Motor neuron (in vitro differentiated cells): ENCODE measurements at regions not wholly inside any gene's neighbourhood (a gene's known extent, or its start where the extent isn't known, plus 50 kb on each side); places are given as distances from the start of the nearest gene placed in this dataset.

Experiments
- ATAC-seq, 8 experiments: fragments of 200-7000 bp; cut with Tn5 transposase; replicated peaks in 6 of 8; 2 replicates each; pipeline ENCODE4 v1.8.0; 2021; ENCODE audit warnings: mild to moderate bottlenecking in 8 of 8, moderate library complexity in 8 of 8
- H3K27ac ChIP-seq, 2 donors: fragments of 250-450 bp; sonication (Bioruptor Pico); 2 replicates each; pipeline ENCODE4 v1.9.0; 2021; ENCODE audit warnings: antibody characterized with exemption in 2 of 2, mild to moderate bottlenecking in 2 of 2, moderate library complexity in 1 of 2
- H3K4me1 ChIP-seq, 2 donors: fragments of 250-450 bp; sonication (Bioruptor Pico); replicated peaks in 1 of 2; 2 replicates each; pipeline ENCODE4 v1.6.1; 2021; ENCODE audit warnings: antibody characterized with exemption in 2 of 2, mild to moderate bottlenecking in 2 of 2, moderate library complexity in 1 of 2
- H3K4me3 ChIP-seq, 5 donors: fragments of 250-450 bp; sonication (Bioruptor Pico); 2 replicates each; pipeline ENCODE4 v1.9.0; 2021; ENCODE audit warnings: antibody characterized with exemption in 5 of 5, mild to moderate bottlenecking in 5 of 5, moderate library complexity in 4 of 5
- whole genome bisulfite sequencing, 10 experiments: fragments of 450-650 bp; shearing (Covaris generic); methylation state at CpG; one replicate each; pipeline ENCODE4 v1.0.0; 2022; 5-methylcytosine and 5-hydroxymethylcytosine counted together
- in situ Hi-C, 9 experiments: fragments of 400-800 bp; cut with MboI; loops; one replicate each; pipeline ENCODE4 v1.15.0; 2021; ENCODE audit warnings: low sequenced_read_pairs in 9 of 9, low pct_unique_long_range_greater_than_20kb in 2 of 9; ENCODE audit not compliant: unreplicated experiment in 9 of 9

DNA sequence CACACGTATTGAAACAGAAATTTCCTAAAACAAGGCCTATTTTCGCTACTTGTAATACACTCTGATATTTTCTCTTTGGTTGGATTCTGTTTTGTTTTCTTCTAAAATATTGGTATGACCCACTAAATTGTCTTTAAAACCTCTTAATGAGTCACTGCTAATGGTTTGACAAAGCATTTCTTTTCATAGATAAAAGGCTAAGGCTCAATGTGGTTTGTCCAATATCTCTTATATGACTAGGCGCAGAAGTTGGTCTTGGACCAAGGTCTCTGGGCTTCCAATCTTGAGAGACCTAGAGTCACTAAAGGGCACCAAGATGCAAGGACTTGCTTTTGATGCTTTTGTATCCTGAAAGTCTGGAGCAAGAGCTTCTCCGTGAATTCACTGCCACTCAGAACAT lies 498.2 kb upstream of the TCF4 start:
- WGBS, 10 experiments = 67 to 100% (median 90%) methylated on average over 1 to 4 of the region's 4 CpGs
- in situ Hi-C loops = no loop called here
- no peak overlapping the region for H3K4me3 ChIP-seq
- no peak overlapping the region for H3K27ac ChIP-seq
- ATAC-seq = no peak
- peaks cover 15 to 17% of the 10 kb centered on the region in 2 donors for H3K4me1 ChIP-seq

GRCh38 chr18:56085551-56085950 lies 497.6 kb upstream of the TCF4 start:
- 40 to 100% (median 67%) methylated on average over 1 to 5 of the region's 5 CpGs; no CpG with 5 or more reads in 1 of the 10 experiments for WGBS, 10 experiments
- in situ Hi-C loops = no loop called here
- peak in 2 of 8 experiments; percentile 33 to 39 for ATAC-seq
- Histone ChIP-seq H3K4me1 (peaks cover 15 to 17% of the 10 kb centered on the region in 2 donors), H3K4me3 (no peak overlapping the region), H3K27ac (no peak overlapping the region)

DNA sequence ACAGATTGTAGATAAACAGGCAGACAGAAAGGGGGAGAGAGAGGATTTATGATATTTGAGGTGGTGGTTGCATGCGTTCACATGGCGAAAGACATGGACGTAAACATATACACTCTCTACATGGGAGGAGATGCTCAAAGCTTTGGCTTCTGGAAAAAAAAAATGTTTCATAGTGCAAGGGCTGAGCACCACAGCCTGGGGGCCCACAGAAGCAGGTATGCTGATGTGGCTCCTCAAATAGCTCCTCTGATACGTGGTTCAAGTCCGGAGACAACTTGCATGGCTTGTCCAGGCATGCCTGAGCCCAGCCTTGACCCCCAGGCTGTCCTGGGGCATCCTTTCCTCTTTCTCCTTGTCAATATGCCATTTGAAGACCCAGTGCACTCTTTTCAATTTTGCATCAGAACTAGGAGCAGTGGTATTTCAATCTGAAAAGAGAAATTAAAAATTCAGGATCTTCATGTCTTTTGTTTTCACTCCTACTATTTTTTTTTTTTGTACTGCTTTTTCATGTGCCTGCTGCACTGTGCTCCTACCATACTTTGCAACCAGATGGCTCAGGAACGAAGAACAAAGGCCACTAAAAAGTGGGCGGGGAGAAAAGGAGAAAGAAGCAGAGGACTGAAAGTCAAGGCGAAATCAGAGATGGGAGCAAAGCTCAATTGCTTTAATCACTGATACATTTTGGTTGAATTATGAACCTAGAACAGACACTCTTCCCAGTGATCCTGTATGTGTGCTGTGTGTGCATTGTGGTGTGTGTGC lies 495.7 kb upstream of the TCF4 start:
- in situ Hi-C loops = no loop called here
- Histone ChIP-seq H3K4me3 (no peak overlapping the region), H3K27ac (peak overlapping the region; percentile 6 to 51), H3K4me1 (peaks cover 15 to 17% of the 10 kb centered on the region in 2 donors)
- ATAC-seq = peak in 7 of 8 experiments; percentile 23 to 92 (median 75)
- WGBS, 10 experiments = 26 to 89% (median 61%) methylated on average over 1 to 8 of the region's 8 CpGs

- Histone ChIP-seq H3K4me1 (peaks cover 15 to 17% of the 10 kb centered on the region in 2 donors), H3K4me3 (no peak overlapping the region), H3K27ac (peak overlapping the region; percentile 6 to 51)
- no peak for ATAC-seq
- in situ Hi-C loops = no loop called here
- WGBS, 10 experiments = 32 to 100% (median 82%) methylated on average over 1 to 7 of the region's 7 CpGs; no CpG with 5 or more reads in 1 of the 10 experiments
These were observed 495.1 kb upstream of the TCF4 start for GRCh38 chr18:56083097-56083521.

- H3K4me1 ChIP-seq = no peaks in the 10 kb centered on the region
- no peak overlapping the region for H3K27ac ChIP-seq
- H3K4me3 ChIP-seq = no peak overlapping the region
- no peak for ATAC-seq
- WGBS, 10 experiments = 83 to 100% (median 100%) methylated on average over 1 of the region's 1 CpG; no CpG with 5 or more reads in 6 of the 10 experiments
- in situ Hi-C loops = no loop called here
These were observed 488.7 kb upstream of the TCF4 start for GRCh38 chr18:56076723-56077122.

- ATAC-seq = no peak
- no peak overlapping the region for H3K27ac ChIP-seq
- H3K4me3 ChIP-seq = no peak overlapping the region
- peaks cover 0 to 3% of the 10 kb centered on the region in 2 donors for H3K4me1 ChIP-seq
- in situ Hi-C loops = no loop called here
- WGBS, 10 experiments = 44 to 100% (median 77%) methylated on average over 2 to 5 of the region's 5 CpGs
These were observed 480.7 kb upstream of the TCF4 start for GRCh38 chr18:56068701-56069100.

DNA sequence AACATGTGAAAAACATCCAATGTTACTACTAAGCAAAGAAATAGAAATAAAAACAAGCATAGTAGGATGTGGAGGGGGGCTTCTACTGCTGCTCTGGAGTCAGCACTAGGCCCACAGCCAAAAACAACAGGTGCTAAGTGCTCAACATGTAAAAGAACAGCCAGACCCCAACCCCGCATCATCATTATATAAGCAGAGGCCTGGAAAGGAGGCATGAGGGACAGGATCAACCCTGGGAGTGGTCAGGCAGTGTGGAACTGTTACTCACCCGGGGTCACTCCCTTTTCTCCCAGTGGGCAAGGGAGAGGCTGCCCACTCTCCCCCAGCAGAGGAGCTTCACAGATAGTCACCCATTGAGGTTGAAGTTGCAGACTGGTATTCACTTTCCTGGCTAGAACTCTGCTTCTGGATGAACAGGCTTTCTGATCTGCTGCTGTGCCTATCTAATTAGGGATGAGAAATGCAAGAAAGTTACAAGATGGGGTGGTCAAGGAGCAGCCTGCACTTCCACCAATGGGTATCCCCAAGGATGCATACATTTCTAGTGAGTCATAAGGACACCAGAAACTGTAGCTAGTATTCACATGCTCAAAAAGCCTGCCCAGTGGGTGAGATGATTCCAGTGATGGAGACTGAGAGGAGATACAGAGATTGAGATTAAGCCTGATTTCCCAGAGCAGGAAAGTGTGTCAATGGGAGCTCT lies 480.1 kb upstream of the TCF4 start:
- ATAC-seq = peak in 4 of 8 experiments; percentile 26 to 75 (median 60)
- Histone ChIP-seq H3K4me1 (peaks cover 0 to 3% of the 10 kb centered on the region in 2 donors), H3K27ac (no peak overlapping the region), H3K4me3 (no peak overlapping the region)
- in situ Hi-C loops = no loop called here
- 0 to 100% (median 5%) methylated on average over 1 to 2 of the region's 2 CpGs; no CpG with 5 or more reads in 4 of the 10 experiments for WGBS, 10 experiments

- ATAC-seq = peak in 3 of 8 experiments; percentile 77 to 89 (median 79)
- 0 to 100% (median 82%) methylated on average over 3 to 7 of the region's 7 CpGs for WGBS, 10 experiments
- no peak overlapping the region for H3K27ac ChIP-seq
- H3K4me1 ChIP-seq = peaks cover 0 to 3% of the 10 kb centered on the region in 2 donors
- in situ Hi-C loops = no loop called here
- H3K4me3 ChIP-seq = no peak overlapping the region
These were observed 479.4 kb upstream of the TCF4 start for GRCh38 chr18:56067214-56067894.

GRCh38 chr18:56066524-56067213 lies 478.7 kb upstream of the TCF4 start:
- in situ Hi-C loops = no loop called here
- Histone ChIP-seq H3K4me3 (no peak overlapping the region), H3K4me1 (peaks cover 0 to 3% of the 10 kb centered on the region in 2 donors), H3K27ac (no peak overlapping the region)
- 0 to 100% (median 35%) methylated on average over 1 to 2 of the region's 2 CpGs; no CpG with 5 or more reads in 3 of the 10 experiments for WGBS, 10 experiments
- peak in 4 of 8 experiments; percentile 6 to 82 (median 7) for ATAC-seq

- no peak overlapping the region for H3K4me3 ChIP-seq
- in situ Hi-C loops = no loop called here
- ATAC-seq = no peak
- WGBS, 10 experiments = 76 to 100% (median 100%) methylated on average over 1 to 3 of the region's 3 CpGs; no CpG with 5 or more reads in 3 of the 10 experiments
- H3K4me1 ChIP-seq = peaks cover 0 to 3% of the 10 kb centered on the region in 2 donors
- no peak overlapping the region for H3K27ac ChIP-seq
These were observed 477.1 kb upstream of the TCF4 start for GRCh38 chr18:56065086-56065485.

DNA sequence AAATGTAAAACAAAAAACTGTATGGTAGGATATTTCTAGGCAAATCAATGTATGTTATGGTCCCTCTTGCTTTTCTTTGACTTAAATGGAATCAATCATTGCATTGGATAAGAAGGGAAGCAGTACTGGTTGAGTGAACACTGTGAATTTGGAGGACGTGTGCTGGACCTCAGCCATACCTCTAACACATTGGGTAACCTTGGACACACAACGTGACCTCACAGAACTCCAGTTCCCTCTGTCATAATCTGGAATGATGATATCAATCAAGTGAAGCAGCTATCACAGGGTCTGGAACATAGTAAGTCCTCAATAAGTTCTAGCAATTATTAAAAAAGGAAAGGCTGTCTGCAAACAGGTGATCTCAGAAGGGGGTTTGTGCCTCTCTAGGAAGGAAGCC lies 474.9 kb upstream of the TCF4 start:
- 80 to 100% (median 90%) methylated on average over 1 to 2 of the region's 2 CpGs; no CpG with 5 or more reads in 5 of the 10 experiments for WGBS, 10 experiments
- H3K27ac ChIP-seq = no peak overlapping the region
- H3K4me3 ChIP-seq = no peak overlapping the region
- no peak for ATAC-seq
- peaks cover 0 to 3% of the 10 kb centered on the region in 2 donors for H3K4me1 ChIP-seq
- in situ Hi-C loops = no loop called here

GRCh38 chr18:56060967-56061541 lies 473.1 kb upstream of the TCF4 start:
- ATAC-seq = no peak
- H3K27ac ChIP-seq = no peak overlapping the region
- WGBS, 10 experiments = 25 to 100% (median 60%) methylated on average over 1 to 2 of the region's 2 CpGs; no CpG with 5 or more reads in 3 of the 10 experiments
- in situ Hi-C loops = no loop called here
- H3K4me3 ChIP-seq = no peak overlapping the region
- H3K4me1 ChIP-seq = no peaks in the 10 kb centered on the region
